SK-N-SH (cell line): ENCODE measurements at regions not wholly inside any gene's neighbourhood (a gene's known extent, or its start where the extent isn't known, plus 50 kb on each side); places are given as distances from the start of the nearest gene placed in this dataset.

Experiments
- CHD2 ChIP-seq: fragments of 150-350 bp; IDR thresholded peaks from 2 replicates; pipeline ENCODE4 v1.6.1; 2018; ENCODE audit warnings: low read length; ENCODE audit not compliant: partially characterized antibody
- EP300 ChIP-seq, 2 experiments: IDR thresholded peaks; 2 replicates each; pipeline versions ENCODE4 v1.4.0 to v1.6.1; 2012; ENCODE audit warnings: borderline replicate concordance in 1 of 2, low read depth in 1 of 2, low read length in 1 of 2
- EZH2phosphoT487 ChIP-seq: fragments of 200-600 bp; sonication (generic); IDR thresholded peaks from 2 replicates; pipeline ENCODE4 v1.6.1; 2017; ENCODE audit warnings: low read depth, mixed run types, mild to moderate bottlenecking, antibody characterized with exemption, moderate library complexity, borderline replicate concordance
- JUND ChIP-seq: IDR thresholded peaks from 2 replicates; pipeline ENCODE4 v1.4.0; 2012
- MAX ChIP-seq: IDR thresholded peaks from 2 replicates; pipeline ENCODE4 v1.4.0; 2012; ENCODE audit warnings: low read depth
- NFIC ChIP-seq: IDR thresholded peaks from 2 replicates; pipeline ENCODE4 v1.4.0; 2012; ENCODE audit warnings: borderline replicate concordance
- POLR2AphosphoS5 ChIP-seq: IDR thresholded peaks from 2 replicates; pipeline ENCODE4 v1.6.1; 2012; ENCODE audit warnings: low read depth, low read length
- RCOR1 ChIP-seq: fragments of 150-350 bp; IDR thresholded peaks from 2 replicates; pipeline ENCODE4 v1.6.1; 2017; ENCODE audit warnings: antibody characterized with exemption, low read length
- SMC3 ChIP-seq: IDR thresholded peaks from 2 replicates; pipeline ENCODE4 v1.6.1; 2012; ENCODE audit warnings: low read depth, low read length, improper control_type of control experiment
- TAF1 ChIP-seq: IDR thresholded peaks from 2 replicates; pipeline ENCODE4 v1.6.1; 2012; ENCODE audit warnings: low read depth, mild to moderate bottlenecking, low read length, moderate library complexity, borderline replicate concordance
- TEAD4 ChIP-seq: IDR thresholded peaks from 2 replicates; pipeline ENCODE4 v1.4.0; 2012; ENCODE audit warnings: mild to moderate bottlenecking, borderline replicate concordance; ENCODE audit not compliant: insufficient read depth
- YY1 ChIP-seq: IDR thresholded peaks from 2 replicates; pipeline ENCODE4 v1.4.0; 2012; ENCODE audit warnings: low read depth, mild to moderate bottlenecking
- TF ChIP-seq, protein P1 (sequence below): IDR thresholded peaks from 2 replicates; pipeline ENCODE4 v1.6.1; 2012; ENCODE audit warnings: mild to moderate bottlenecking, low read depth, low read length, moderate library complexity
- TF ChIP-seq, protein P2 (sequence below): fragments of 200-600 bp; sonication (generic); IDR thresholded peaks from 2 replicates; pipeline ENCODE4 v1.6.1; 2017; ENCODE audit warnings: antibody characterized with exemption, mild to moderate bottlenecking, moderate library complexity

- TF ChIP-seq, protein P1, sequence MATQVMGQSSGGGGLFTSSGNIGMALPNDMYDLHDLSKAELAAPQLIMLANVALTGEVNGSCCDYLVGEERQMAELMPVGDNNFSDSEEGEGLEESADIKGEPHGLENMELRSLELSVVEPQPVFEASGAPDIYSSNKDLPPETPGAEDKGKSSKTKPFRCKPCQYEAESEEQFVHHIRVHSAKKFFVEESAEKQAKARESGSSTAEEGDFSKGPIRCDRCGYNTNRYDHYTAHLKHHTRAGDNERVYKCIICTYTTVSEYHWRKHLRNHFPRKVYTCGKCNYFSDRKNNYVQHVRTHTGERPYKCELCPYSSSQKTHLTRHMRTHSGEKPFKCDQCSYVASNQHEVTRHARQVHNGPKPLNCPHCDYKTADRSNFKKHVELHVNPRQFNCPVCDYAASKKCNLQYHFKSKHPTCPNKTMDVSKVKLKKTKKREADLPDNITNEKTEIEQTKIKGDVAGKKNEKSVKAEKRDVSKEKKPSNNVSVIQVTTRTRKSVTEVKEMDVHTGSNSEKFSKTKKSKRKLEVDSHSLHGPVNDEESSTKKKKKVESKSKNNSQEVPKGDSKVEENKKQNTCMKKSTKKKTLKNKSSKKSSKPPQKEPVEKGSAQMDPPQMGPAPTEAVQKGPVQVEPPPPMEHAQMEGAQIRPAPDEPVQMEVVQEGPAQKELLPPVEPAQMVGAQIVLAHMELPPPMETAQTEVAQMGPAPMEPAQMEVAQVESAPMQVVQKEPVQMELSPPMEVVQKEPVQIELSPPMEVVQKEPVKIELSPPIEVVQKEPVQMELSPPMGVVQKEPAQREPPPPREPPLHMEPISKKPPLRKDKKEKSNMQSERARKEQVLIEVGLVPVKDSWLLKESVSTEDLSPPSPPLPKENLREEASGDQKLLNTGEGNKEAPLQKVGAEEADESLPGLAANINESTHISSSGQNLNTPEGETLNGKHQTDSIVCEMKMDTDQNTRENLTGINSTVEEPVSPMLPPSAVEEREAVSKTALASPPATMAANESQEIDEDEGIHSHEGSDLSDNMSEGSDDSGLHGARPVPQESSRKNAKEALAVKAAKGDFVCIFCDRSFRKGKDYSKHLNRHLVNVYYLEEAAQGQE, result no peak
- no peak for TF ChIP-seq POLR2AphosphoS5
- TF ChIP-seq YY1, result no peak
- TF ChIP-seq CHD2, result no peak
- TF ChIP-seq, protein P2, sequence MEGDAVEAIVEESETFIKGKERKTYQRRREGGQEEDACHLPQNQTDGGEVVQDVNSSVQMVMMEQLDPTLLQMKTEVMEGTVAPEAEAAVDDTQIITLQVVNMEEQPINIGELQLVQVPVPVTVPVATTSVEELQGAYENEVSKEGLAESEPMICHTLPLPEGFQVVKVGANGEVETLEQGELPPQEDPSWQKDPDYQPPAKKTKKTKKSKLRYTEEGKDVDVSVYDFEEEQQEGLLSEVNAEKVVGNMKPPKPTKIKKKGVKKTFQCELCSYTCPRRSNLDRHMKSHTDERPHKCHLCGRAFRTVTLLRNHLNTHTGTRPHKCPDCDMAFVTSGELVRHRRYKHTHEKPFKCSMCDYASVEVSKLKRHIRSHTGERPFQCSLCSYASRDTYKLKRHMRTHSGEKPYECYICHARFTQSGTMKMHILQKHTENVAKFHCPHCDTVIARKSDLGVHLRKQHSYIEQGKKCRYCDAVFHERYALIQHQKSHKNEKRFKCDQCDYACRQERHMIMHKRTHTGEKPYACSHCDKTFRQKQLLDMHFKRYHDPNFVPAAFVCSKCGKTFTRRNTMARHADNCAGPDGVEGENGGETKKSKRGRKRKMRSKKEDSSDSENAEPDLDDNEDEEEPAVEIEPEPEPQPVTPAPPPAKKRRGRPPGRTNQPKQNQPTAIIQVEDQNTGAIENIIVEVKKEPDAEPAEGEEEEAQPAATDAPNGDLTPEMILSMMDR, result no peak
- no peak for TF ChIP-seq NFIC
- TF ChIP-seq SMC3, result no peak
- TF ChIP-seq TEAD4, result no peak
- TF ChIP-seq MAX, result no peak
- TF ChIP-seq RCOR1, result no peak
- no peak for TF ChIP-seq EZH2phosphoT487
- TF ChIP-seq TAF1, result no peak
- no peak for TF ChIP-seq EP300 (IDR thresholded peaks at IDR 0.05; ENCODE audit: borderline replicate concordance in 1 of 2, low read depth in 1 of 2, low read length in 1 of 2)
- no peak for TF ChIP-seq JUND
These were observed 134.2 kb upstream of the NABP1 start for GRCh38 chr2:191543708-191544107.
